Epithelial cell of proximal tubule (primary cell): ENCODE measurements at regions not wholly inside any gene's neighbourhood (a gene's known extent, or its start where the extent isn't known, plus 50 kb on each side); places are given as distances from the start of the nearest gene placed in this dataset.
"Not testable (repeated sequence)": the region's sequence is repeated elsewhere in the genome, so short reads cannot be mapped to it uniquely, and the experiment has no call there.

Experiments used
- DNase-seq: peaks from one replicate; pipeline ENCODE4 v3.0.0-alpha.2; 2011; ENCODE audit warnings: low read depth
- H3K4me3 ChIP-seq: 2 replicates; pipeline ENCODE4 v1.5.1; 2011; ENCODE audit warnings: low read depth, mild to moderate bottlenecking, low read length
- TF ChIP-seq, protein P1 (sequence below): conservative IDR thresholded peaks from 2 replicates; pipeline ENCODE4 v1.5.1; 2012; ENCODE audit warnings: low read depth, mild to moderate bottlenecking, low read length

DNA sequence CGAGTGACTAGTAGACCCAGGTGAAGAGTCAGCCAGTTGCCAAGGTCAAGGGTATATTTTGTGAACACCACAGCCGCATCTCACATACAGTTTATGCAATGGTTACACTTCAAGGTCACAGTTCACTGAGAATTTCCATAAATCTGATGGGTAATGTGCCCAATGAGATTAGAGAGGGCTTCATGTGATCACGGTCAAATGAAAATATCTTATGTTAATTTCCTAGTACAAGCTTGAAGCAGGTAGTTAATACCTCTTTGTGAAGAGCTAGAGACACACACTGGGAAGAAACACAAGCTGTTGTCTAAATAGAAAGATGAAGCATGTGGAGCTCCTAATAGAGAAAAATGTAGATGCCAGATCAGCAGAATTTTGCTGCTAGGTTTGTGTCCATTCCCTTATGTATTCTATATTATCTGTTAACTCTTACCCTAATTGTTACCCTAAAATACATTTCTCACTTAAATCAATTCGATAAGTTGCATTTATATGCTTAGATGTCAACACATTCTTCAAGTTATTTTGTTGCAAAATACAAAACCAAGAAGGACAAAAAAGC lies 136.0 kb downstream of the NR2F2 start:
- H3K4me3 ChIP-seq, result no peak overlapping the region
- TF ChIP-seq, protein P1, sequence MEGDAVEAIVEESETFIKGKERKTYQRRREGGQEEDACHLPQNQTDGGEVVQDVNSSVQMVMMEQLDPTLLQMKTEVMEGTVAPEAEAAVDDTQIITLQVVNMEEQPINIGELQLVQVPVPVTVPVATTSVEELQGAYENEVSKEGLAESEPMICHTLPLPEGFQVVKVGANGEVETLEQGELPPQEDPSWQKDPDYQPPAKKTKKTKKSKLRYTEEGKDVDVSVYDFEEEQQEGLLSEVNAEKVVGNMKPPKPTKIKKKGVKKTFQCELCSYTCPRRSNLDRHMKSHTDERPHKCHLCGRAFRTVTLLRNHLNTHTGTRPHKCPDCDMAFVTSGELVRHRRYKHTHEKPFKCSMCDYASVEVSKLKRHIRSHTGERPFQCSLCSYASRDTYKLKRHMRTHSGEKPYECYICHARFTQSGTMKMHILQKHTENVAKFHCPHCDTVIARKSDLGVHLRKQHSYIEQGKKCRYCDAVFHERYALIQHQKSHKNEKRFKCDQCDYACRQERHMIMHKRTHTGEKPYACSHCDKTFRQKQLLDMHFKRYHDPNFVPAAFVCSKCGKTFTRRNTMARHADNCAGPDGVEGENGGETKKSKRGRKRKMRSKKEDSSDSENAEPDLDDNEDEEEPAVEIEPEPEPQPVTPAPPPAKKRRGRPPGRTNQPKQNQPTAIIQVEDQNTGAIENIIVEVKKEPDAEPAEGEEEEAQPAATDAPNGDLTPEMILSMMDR, result no peak
- no peak for DNase-seq

DNA sequence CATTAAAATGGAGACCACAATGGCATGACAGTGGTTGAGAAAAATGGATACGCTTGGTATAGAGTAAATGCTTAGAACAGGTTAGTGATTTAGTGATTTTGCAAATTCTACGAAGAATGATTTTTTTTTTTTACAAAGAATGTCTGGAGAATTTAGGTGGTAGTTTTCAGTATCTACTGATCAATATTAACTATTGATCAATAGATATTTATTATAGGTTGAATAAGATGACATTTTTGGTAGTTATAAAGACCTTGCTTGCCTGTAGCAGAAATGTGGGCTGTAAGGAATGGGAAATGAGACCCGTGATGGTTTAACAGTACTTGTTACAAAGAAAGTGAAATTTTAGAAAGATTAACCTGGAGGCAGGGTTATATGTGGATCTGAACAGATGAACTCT lies 137.5 kb downstream of the NR2F2 start:
- DNase-seq, result no peak
- H3K4me3 ChIP-seq, result no peak overlapping the region
- TF ChIP-seq, protein P1, result no peak

DNA sequence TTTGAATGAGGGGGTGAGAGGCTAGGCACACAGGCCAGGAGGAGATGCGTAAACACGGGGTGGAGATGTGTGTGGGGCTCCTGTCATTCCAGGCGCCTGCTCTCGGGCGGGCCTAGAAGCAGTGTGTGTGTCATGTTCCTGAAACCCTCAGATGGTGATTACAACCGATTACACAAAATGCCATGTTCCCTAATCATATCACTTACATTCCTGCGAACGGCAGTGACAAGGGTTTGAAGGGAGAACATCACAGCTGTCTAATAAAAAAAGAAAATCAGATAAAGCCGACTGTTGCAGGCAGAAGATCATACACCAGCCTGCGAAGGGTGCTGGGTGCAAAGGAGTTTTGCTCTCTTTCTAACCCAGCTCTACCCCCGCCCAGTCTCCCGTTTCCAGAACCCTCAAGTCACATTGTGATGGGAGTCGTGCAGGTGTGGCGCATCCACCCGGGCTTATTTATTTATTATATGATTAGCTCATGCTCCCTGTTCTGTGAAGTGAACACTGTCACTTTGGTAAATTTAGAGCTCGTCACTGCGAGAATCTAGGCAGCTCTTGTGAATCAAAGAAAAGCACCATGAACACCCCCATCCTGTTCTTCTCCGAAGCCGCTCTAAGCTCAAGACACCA lies 140.3 kb downstream of the NR2F2 start:
- TF ChIP-seq, protein P1, result no peak
- H3K4me3 ChIP-seq, result no peak overlapping the region
- DNase-seq, result no peak

DNA sequence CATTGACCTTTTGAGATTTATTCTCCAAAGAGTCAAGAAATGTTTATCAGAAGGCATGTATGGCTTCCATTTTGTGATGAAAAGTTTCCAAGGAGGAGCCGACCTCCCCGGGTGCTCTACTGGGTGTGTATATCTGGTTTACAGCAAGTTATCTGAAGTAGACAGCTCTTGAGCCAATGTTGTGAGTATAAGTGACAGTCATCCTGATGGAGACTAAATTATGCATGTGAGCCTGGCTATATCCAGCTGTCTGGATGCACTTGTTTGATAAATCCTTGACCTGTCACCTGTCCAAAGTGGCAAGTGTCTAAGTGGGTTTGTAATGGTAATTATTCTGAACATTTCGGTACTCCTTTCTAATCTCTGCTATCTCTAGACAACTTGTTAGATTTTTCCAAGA lies 142.2 kb downstream of the NR2F2 start:
- no peak overlapping the region for H3K4me3 ChIP-seq
- no peak for DNase-seq
- TF ChIP-seq, protein P1, result no peak

DNA sequence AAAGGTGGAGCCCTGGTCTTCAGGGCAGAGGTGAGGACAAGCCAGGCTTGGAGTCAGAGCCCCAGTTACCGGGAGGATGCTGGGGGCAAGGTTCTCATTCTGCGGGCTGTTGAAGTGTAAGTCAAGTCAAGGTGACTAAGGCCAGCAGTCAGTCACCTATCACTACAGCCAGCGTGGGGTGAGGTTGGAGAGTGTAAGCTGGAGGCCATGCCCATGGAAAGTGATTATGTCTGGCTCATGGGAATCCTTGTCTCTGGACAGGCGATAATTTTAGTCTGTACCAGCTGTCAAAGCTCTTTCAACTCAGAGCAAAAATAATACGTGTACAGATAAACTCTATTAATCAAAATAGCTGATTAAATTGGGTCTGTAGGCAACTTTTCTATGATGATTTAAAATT lies 143.1 kb downstream of the NR2F2 start:
- no peak for DNase-seq
- H3K4me3 ChIP-seq, result no peak overlapping the region
- TF ChIP-seq, protein P1, result no peak

DNA sequence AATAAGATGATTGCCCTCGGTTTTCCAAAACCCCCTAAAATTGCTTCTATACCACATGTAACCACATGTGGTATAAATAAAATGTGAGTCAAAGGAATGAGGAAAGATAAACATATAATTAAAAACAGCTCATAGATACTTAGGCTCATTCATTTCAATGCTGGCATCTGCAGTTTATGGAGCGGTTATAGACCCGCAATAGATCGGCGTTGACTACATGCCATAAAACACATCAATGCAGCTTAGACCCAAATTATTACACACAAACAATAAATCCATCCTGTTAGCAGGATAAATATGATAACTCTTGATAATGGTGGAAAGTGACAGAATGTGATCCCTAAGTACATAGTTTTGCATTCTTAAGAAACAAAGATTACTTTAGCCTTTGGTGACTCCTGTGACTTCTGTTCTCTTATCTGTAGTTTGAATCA lies 143.7 kb downstream of the NR2F2 start:
- DNase-seq, result no peak
- TF ChIP-seq, protein P1, result no peak
- no peak overlapping the region for H3K4me3 ChIP-seq

DNA sequence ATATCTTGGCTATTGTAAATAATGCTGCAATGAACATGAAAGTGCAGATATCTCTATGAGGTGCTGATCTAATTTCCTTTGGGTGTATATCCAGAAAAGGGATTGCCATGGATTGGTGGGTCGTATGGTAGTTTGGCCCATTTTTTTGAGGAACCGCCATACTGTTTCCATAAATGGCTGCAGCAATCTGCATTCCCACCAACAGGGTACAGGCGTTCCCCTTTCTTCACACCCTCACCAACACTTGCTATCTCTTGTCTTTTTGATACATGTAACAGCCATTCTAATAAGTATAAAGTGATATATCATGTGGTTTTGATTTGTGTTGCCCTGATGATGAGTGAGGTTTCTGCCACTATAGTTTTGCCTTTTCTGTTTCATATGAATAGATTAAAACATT lies 146.7 kb downstream of the NR2F2 start:
- no peak for DNase-seq
- TF ChIP-seq, protein P1, result peak; percentile 17
- H3K4me3 ChIP-seq, result no peak overlapping the region

DNA sequence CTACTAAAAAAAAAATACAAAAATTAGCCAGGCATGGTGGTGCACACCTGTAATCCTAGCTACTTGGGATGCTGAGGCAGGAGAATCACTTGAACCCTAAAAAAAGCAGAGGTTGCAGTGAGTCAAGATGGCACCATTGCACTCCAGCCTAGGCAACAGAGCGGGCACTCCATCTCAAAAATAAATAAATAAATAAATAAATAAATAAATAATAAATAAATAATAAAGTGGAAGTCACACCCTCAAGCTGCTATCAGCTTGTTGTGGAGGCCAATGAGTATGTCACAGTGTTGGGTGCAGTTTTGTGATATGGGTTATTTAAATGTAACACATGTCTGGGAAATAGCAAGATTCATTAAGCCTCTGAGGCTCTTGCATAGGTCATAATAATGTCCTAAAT lies 153.9 kb downstream of the NR2F2 start:
- H3K4me3 ChIP-seq, DNase-seq: not testable (repeated sequence)
